ENCODE measurements at regions not wholly inside any gene's neighbourhood (a gene's known extent, or its start where the extent isn't known, plus 50 kb on each side); places are given as distances from the start of the nearest gene placed in this dataset.

- no peak for DNase-seq (ENCODE audit: low read depth in 2 of 2)
These were observed 234.4 kb upstream of the TBL1XR1 start for GRCh38 chr3:177431525-177432176.

GRCh38 chr3:177435301-177435700 lies 238.0 kb upstream of the TBL1XR1 start:
- no peak for DNase-seq (ENCODE audit: low read depth in 2 of 2)

- no peak for DNase-seq (ENCODE audit: low read depth in 2 of 2)
These were observed 240.4 kb upstream of the TBL1XR1 start for GRCh38 chr3:177437513-177438337.

GRCh38 chr3:177438596-177439220 lies 241.4 kb upstream of the TBL1XR1 start:
- no peak for DNase-seq (ENCODE audit: low read depth in 2 of 2)

GRCh38 chr3:177439694-177440269 lies 242.5 kb upstream of the TBL1XR1 start:
- no peak for DNase-seq (ENCODE audit: low read depth in 2 of 2)

GRCh38 chr3:177440456-177441104 lies 243.3 kb upstream of the TBL1XR1 start:
- no peak for DNase-seq (ENCODE audit: low read depth in 2 of 2)

GRCh38 chr3:177441276-177441812 lies 244.1 kb upstream of the TBL1XR1 start:
- no peak for DNase-seq (ENCODE audit: low read depth in 2 of 2)

- DNase-seq (ENCODE audit: low read depth in 2 of 2): no peak
These were observed 244.7 kb upstream of the TBL1XR1 start for GRCh38 chr3:177441813-177442646.

- no peak for DNase-seq (ENCODE audit: low read depth in 2 of 2)
These were observed 246.2 kb upstream of the TBL1XR1 start for GRCh38 chr3:177443469-177443868.

GRCh38 chr3:177444696-177445095 lies 247.4 kb upstream of the TBL1XR1 start:
- no peak for DNase-seq (ENCODE audit: low read depth in 2 of 2)

GRCh38 chr3:177445549-177445948 lies 248.3 kb upstream of the TBL1XR1 start:
- DNase-seq (ENCODE audit: low read depth in 2 of 2): no peak

- DNase-seq (ENCODE audit: low read depth in 2 of 2): no peak
These were observed 248.9 kb upstream of the TBL1XR1 start for GRCh38 chr3:177446165-177446601.

GRCh38 chr3:177447938-177448337 lies 250.7 kb upstream of the TBL1XR1 start:
- DNase-seq (ENCODE audit: low read depth in 2 of 2): no peak

- DNase-seq (ENCODE audit: low read depth in 2 of 2): no peak
These were observed 251.7 kb upstream of the TBL1XR1 start for GRCh38 chr3:177448987-177449359.

GRCh38 chr3:177449360-177450006 lies 252.2 kb upstream of the TBL1XR1 start:
- DNase-seq (ENCODE audit: low read depth in 2 of 2): no peak

GRCh38 chr3:177451301-177451750 lies 254.0 kb upstream of the TBL1XR1 start:
- no peak for DNase-seq (ENCODE audit: low read depth in 2 of 2)

GRCh38 chr3:177451864-177452830 lies 254.9 kb upstream of the TBL1XR1 start:
- DNase-seq (ENCODE audit: low read depth in 2 of 2): no peak

GRCh38 chr3:177452831-177453450 lies 255.7 kb upstream of the TBL1XR1 start:
- no peak for DNase-seq (ENCODE audit: low read depth in 2 of 2)
